Progenitor cell of endocrine pancreas (in vitro differentiated cells): ENCODE measurements at regions not wholly inside any gene's neighbourhood (a gene's known extent, or its start where the extent isn't known, plus 50 kb on each side); places are given as distances from the start of the nearest gene placed in this dataset.

ENCODE experiments used
- DNase-seq: peaks from one replicate; pipeline ENCODE4 v3.0.0; 2021; ENCODE audit warnings: low spot score; ENCODE audit not compliant: unreplicated experiment
- H3K27ac Mint-ChIP-seq: 2 replicates; pipeline ENCODE4 v1.8.0; 2021; ENCODE audit warnings: mild to moderate bottlenecking, moderate library complexity, mixed read lengths
- H3K27me3 Mint-ChIP-seq: 2 replicates; pipeline ENCODE4 v1.8.0; 2021; ENCODE audit warnings: mixed read lengths
- H3K36me3 Mint-ChIP-seq: 2 replicates; pipeline ENCODE4 v1.8.0; 2022; ENCODE audit warnings: mixed read lengths; ENCODE audit not compliant: insufficient read depth
- H3K4me1 Mint-ChIP-seq: 2 replicates; pipeline ENCODE4 v1.8.0; 2021; ENCODE audit warnings: low read depth, mixed read lengths
- H3K4me3 Mint-ChIP-seq: 2 replicates; pipeline ENCODE4 v1.8.0; 2021; ENCODE audit warnings: low read depth, mild to moderate bottlenecking, moderate library complexity, mixed read lengths
- H3K9me3 Mint-ChIP-seq: 2 replicates; pipeline ENCODE4 v1.8.0; 2021; ENCODE audit warnings: low read depth, mixed read lengths
- CTCF ChIP-seq: fragments of 200-600 bp; sonication (generic); IDR thresholded peaks from one replicate; pipeline ENCODE4 v1.5.0; 2021; ENCODE audit warnings: antibody characterized with exemption, mild to moderate bottlenecking; ENCODE audit not compliant: unreplicated experiment

DNA sequence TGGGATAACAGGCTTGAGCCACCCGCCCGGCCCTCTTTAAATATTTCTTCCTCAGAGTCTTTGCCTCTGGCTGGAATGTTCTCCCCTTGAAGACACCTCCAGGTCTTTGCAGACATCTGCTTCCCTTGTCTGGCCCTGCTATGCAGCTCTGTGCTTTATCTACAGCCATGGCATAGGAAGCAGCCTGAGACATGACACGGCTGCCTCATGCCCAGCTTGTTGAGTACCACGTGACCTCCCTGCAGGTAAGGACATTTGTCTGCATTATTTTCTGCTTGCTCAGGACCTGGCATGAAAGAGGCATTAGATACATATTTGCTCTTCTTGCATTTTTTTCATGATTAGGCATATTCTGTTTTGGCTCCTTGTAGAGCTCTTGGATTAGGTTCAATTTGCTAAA is 113.8 kb upstream of the KLF6 start:
- Mint-ChIP-seq H3K27me3 (no peaks in the 10 kb centered on the region), H3K9me3 (no peaks in the 10 kb centered on the region), H3K4me1 (peaks cover 10% of the 10 kb centered on the region), H3K27ac (no peak overlapping the region), H3K36me3 (no peaks in the 10 kb centered on the region), H3K4me3 (no peak overlapping the region)
- no peak for DNase-seq
- TF ChIP-seq CTCF: no peak

DNA sequence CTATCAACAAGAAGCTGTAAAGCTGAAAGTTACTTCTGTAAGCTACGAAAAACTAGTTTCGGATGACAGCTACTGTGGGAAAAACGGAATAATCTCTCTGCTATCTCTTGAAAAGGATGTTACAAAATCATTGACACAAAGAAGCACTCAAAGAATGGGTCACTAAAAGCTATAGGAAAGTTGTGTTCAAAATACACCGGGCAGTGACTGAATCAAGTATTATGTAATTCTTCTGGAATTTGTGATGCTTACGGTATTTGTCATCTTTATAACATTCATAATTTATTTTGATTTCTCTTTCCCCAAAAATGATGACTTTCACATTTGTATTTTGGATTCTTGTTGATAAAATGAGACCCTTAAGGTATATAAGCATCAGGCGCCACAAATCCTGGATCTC is 112.1 kb upstream of the KLF6 start:
- Mint-ChIP-seq H3K9me3 (no peaks in the 10 kb centered on the region), H3K4me1 (peaks cover 7% of the 10 kb centered on the region), H3K4me3 (no peak overlapping the region), H3K27me3 (peaks cover 4% of the 10 kb centered on the region), H3K36me3 (no peaks in the 10 kb centered on the region), H3K27ac (no peak overlapping the region)
- no peak for TF ChIP-seq CTCF
- no peak for DNase-seq

GRCh38 chr10:3896161-3896560 is 111.2 kb upstream of the KLF6 start:
- H3K27me3 Mint-ChIP-seq: peaks cover 7% of the 10 kb centered on the region
- TF ChIP-seq CTCF: no peak
- DNase-seq: no peak
- no peak overlapping the region for H3K27ac Mint-ChIP-seq
- peaks cover 6% of the 10 kb centered on the region for H3K4me1 Mint-ChIP-seq
- H3K36me3 Mint-ChIP-seq: no peaks in the 10 kb centered on the region
- no peaks in the 10 kb centered on the region for H3K9me3 Mint-ChIP-seq
- no peak overlapping the region for H3K4me3 Mint-ChIP-seq

DNA sequence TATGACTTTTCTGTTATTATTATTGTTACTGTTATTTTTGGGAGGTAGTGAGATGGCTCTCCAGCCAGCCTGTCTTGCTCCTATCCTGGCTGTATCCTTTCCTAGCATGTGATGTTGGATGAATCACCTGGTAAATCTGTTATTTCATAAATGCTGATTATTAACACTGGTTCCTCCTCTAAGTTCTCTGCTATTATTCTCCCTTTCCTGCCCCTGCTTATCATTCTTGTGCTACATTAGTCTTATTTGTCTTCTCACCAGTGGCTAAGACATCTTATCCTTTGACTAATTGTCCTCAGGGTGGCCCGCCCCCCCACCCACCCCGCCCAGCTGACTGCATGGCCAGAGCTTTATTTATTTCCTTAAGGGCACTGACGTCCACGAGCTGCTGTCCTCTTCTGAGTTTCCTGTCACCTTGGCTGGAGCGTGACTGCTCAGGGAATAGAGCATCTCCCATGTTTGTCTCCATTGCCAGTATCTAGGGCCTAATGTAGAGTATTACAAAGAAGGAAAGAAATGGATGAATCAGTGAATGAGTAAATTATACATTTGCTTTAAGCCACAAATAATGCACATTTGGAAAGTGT is 110.1 kb upstream of the KLF6 start:
- Mint-ChIP-seq H3K36me3 (no peaks in the 10 kb centered on the region), H3K27ac (no peak overlapping the region), H3K9me3 (no peaks in the 10 kb centered on the region), H3K4me3 (no peak overlapping the region), H3K4me1 (peaks cover 7% of the 10 kb centered on the region), H3K27me3 (peaks cover 7% of the 10 kb centered on the region)
- DNase-seq: no peak
- TF ChIP-seq CTCF: no peak

DNA sequence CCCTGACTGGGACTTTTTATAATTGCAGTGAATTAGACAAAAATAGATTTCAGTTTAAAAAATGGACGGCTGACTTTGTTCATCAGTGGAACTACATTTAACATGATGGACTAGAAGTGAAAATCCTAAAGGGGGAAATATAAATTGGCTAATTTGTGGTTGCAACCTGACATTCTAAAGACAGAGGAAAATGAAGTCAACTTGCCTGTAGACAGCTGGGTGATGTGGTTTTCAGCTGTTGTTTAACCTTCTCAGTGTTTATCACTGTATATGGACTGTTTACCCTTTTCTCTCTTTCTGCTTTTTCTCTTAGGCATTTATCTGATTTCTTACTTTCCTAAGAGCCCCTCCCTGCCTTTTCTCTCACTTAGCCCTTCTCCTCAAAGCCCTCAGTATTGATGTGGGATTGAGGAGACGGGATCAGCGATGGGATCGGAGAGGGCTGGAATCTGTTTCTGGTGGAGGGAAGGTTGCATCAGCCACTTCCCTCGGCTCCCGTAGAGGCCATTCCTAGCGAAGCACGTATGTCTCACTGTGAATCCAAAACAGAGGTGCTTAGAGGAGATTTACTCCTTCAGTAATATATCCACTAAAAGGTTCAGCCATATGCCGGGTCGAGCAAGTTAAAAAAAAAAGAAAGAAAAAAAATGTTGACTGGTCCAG is 109.0 kb upstream of the KLF6 start:
- Mint-ChIP-seq H3K27me3 (peaks cover 7% of the 10 kb centered on the region), H3K27ac (peak overlapping the region; percentile 65), H3K36me3 (no peaks in the 10 kb centered on the region), H3K4me3 (no peak overlapping the region), H3K9me3 (no peaks in the 10 kb centered on the region), H3K4me1 (peaks cover 13% of the 10 kb centered on the region)
- no peak for DNase-seq
- no peak for TF ChIP-seq CTCF
